ENCODE measurements at regions not wholly inside any gene's neighbourhood (a gene's known extent, or its start where the extent isn't known, plus 50 kb on each side); places are given as distances from the start of the nearest gene placed in this dataset.

DNA sequence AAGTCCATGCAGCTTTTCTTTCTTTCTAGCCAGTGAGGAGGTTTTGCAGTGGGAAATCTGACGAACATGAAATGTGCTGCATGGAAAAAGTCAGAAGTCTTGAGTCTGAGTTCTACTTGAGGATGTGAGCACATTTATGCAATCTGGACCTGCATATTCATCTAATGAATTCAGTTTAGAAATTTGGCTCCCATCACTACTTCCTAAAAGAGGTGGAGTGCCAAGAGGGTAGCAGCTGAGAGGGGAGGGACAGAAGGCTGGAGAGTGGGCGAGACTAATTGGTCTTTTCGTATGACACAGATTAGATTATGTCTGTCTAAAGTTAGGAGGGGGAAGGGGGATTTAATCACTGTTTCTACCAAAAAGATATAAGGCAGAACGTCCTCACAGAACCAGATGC, 535.9 kb downstream of the IQCM start:
- TF ChIP-seq, protein P1, sequence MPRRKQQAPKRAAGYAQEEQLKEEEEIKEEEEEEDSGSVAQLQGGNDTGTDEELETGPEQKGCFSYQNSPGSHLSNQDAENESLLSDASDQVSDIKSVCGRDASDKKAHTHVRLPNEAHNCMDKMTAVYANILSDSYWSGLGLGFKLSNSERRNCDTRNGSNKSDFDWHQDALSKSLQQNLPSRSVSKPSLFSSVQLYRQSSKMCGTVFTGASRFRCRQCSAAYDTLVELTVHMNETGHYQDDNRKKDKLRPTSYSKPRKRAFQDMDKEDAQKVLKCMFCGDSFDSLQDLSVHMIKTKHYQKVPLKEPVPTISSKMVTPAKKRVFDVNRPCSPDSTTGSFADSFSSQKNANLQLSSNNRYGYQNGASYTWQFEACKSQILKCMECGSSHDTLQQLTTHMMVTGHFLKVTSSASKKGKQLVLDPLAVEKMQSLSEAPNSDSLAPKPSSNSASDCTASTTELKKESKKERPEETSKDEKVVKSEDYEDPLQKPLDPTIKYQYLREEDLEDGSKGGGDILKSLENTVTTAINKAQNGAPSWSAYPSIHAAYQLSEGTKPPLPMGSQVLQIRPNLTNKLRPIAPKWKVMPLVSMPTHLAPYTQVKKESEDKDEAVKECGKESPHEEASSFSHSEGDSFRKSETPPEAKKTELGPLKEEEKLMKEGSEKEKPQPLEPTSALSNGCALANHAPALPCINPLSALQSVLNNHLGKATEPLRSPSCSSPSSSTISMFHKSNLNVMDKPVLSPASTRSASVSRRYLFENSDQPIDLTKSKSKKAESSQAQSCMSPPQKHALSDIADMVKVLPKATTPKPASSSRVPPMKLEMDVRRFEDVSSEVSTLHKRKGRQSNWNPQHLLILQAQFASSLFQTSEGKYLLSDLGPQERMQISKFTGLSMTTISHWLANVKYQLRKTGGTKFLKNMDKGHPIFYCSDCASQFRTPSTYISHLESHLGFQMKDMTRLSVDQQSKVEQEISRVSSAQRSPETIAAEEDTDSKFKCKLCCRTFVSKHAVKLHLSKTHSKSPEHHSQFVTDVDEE (CRISPR knock-in tag; IDR thresholded peaks at IDR 0.05) = no peak
- no peak for TF ChIP-seq PPARA (CRISPR knock-in tag; IDR thresholded peaks at IDR 0.05; ENCODE audit: borderline replicate concordance)
- no peak for TF ChIP-seq ZFP3 (CRISPR knock-in tag; IDR thresholded peaks at IDR 0.05)
- TF ChIP-seq BACH2 (CRISPR knock-in tag; IDR thresholded peaks at IDR 0.05; ENCODE audit: borderline replicate concordance) = no peak
- TF ChIP-seq SNAI2 (CRISPR knock-in tag; IDR thresholded peaks at IDR 0.05) = no peak
- no peak for TF ChIP-seq CREB5 (CRISPR knock-in tag; IDR thresholded peaks at IDR 0.05; ENCODE audit: low read depth)
- no peak for TF ChIP-seq TCF4 (CRISPR knock-in tag; IDR thresholded peaks at IDR 0.05; ENCODE audit: borderline replicate concordance)
- TF ChIP-seq ZFP30 (CRISPR knock-in tag; IDR thresholded peaks at IDR 0.05) = no peak
- TF ChIP-seq ZNF8 (CRISPR knock-in tag; IDR thresholded peaks at IDR 0.05) = no peak
- no peak for TF ChIP-seq TOX (CRISPR knock-in tag; IDR thresholded peaks at IDR 0.05; ENCODE audit: borderline replicate concordance)
- TF ChIP-seq, protein P2, sequence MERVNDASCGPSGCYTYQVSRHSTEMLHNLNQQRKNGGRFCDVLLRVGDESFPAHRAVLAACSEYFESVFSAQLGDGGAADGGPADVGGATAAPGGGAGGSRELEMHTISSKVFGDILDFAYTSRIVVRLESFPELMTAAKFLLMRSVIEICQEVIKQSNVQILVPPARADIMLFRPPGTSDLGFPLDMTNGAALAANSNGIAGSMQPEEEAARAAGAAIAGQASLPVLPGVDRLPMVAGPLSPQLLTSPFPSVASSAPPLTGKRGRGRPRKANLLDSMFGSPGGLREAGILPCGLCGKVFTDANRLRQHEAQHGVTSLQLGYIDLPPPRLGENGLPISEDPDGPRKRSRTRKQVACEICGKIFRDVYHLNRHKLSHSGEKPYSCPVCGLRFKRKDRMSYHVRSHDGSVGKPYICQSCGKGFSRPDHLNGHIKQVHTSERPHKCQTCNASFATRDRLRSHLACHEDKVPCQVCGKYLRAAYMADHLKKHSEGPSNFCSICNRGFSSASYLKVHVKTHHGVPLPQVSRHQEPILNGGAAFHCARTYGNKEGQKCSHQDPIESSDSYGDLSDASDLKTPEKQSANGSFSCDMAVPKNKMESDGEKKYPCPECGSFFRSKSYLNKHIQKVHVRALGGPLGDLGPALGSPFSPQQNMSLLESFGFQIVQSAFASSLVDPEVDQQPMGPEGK (CRISPR knock-in tag; IDR thresholded peaks at IDR 0.05; ENCODE audit: borderline replicate concordance) = no peak
- TF ChIP-seq ISL1 (CRISPR knock-in tag; IDR thresholded peaks at IDR 0.05) = no peak
- TF ChIP-seq, protein P3, sequence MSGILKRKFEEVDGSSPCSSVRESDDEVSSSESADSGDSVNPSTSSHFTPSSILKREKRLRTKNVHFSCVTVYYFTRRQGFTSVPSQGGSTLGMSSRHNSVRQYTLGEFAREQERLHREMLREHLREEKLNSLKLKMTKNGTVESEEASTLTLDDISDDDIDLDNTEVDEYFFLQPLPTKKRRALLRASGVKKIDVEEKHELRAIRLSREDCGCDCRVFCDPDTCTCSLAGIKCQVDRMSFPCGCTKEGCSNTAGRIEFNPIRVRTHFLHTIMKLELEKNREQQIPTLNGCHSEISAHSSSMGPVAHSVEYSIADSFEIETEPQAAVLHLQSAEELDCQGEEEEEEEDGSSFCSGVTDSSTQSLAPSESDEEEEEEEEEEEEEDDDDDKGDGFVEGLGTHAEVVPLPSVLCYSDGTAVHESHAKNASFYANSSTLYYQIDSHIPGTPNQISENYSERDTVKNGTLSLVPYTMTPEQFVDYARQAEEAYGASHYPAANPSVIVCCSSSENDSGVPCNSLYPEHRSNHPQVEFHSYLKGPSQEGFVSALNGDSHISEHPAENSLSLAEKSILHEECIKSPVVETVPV (CRISPR knock-in tag; IDR thresholded peaks at IDR 0.05) = no peak
- TF ChIP-seq ZC3H10 (CRISPR knock-in tag; IDR thresholded peaks at IDR 0.05) = no peak
- TF ChIP-seq, protein P4, sequence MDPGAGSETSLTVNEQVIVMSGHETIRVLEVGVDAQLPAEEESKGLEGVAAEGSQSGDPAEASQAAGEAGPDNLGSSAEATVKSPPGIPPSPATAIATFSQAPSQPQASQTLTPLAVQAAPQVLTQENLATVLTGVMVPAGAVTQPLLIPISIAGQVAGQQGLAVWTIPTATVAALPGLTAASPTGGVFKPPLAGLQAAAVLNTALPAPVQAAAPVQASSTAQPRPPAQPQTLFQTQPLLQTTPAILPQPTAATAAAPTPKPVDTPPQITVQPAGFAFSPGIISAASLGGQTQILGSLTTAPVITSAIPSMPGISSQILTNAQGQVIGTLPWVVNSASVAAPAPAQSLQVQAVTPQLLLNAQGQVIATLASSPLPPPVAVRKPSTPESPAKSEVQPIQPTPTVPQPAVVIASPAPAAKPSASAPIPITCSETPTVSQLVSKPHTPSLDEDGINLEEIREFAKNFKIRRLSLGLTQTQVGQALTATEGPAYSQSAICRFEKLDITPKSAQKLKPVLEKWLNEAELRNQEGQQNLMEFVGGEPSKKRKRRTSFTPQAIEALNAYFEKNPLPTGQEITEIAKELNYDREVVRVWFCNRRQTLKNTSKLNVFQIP (CRISPR knock-in tag; IDR thresholded peaks at IDR 0.05; ENCODE audit: borderline replicate concordance, low read depth) = no peak
- TF ChIP-seq ZNF70 (CRISPR knock-in tag; IDR thresholded peaks at IDR 0.05) = no peak
- no peak for TF ChIP-seq OSR1 (CRISPR knock-in tag; IDR thresholded peaks at IDR 0.05)
- ATAC-seq = no peak

DNA sequence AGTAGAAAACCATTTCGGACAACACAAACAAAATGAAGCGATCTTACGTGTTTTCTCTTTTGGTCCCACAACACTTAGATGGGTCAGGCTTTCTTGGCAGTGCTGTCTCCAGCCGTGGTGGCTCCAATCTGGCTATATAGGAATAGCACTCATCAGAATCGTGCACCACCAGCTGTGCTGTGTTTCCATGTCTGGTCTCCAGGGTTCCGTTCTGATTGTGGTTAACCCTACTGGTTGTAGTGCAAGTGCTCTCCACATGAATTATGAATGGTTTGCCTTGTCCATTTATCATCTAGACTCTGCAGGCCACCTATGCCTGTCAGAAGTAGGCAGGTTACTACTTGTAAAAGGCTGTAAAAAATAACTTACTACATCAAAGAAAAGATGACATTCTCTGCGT, 536.3 kb downstream of the IQCM start:
- no peak for ATAC-seq
- no peak for TF ChIP-seq ISL1 (CRISPR knock-in tag; IDR thresholded peaks at IDR 0.05)
- TF ChIP-seq ESRRG (CRISPR knock-in tag; IDR thresholded peaks at IDR 0.05) = no peak
- no peak for TF ChIP-seq ARNTL (CRISPR knock-in tag; IDR thresholded peaks at IDR 0.05; ENCODE audit: borderline replicate concordance, low read depth)
- TF ChIP-seq, protein P3 (CRISPR knock-in tag; IDR thresholded peaks at IDR 0.05) = no peak
- no peak for TF ChIP-seq CSDC2 (CRISPR knock-in tag; IDR thresholded peaks at IDR 0.05)
- TF ChIP-seq TOX (CRISPR knock-in tag; IDR thresholded peaks at IDR 0.05; ENCODE audit: borderline replicate concordance) = no peak
- TF ChIP-seq ZNF70 (CRISPR knock-in tag; IDR thresholded peaks at IDR 0.05) = no peak
- TF ChIP-seq, protein P1 (CRISPR knock-in tag; IDR thresholded peaks at IDR 0.05) = no peak
- no peak for TF ChIP-seq ZC3H10 (CRISPR knock-in tag; IDR thresholded peaks at IDR 0.05)
- TF ChIP-seq, protein P2 (CRISPR knock-in tag; IDR thresholded peaks at IDR 0.05; ENCODE audit: borderline replicate concordance) = no peak
- no peak for TF ChIP-seq ZNF565 (CRISPR knock-in tag; conservative IDR thresholded peaks at IDR 0.05; ENCODE audit: low read depth)
- TF ChIP-seq ZFP30 (CRISPR knock-in tag; IDR thresholded peaks at IDR 0.05) = no peak
- TF ChIP-seq BACH2 (CRISPR knock-in tag; IDR thresholded peaks at IDR 0.05; ENCODE audit: borderline replicate concordance) = no peak
- TF ChIP-seq ZNF8 (CRISPR knock-in tag; IDR thresholded peaks at IDR 0.05) = no peak
- no peak for TF ChIP-seq RARB (CRISPR knock-in tag; IDR thresholded peaks at IDR 0.05)
